ENCODE measurements at regions not wholly inside any gene's neighbourhood (a gene's known extent, or its start where the extent isn't known, plus 50 kb on each side); places are given as distances from the start of the nearest gene placed in this dataset.

- TF ChIP-seq CTCF (IDR thresholded peaks at IDR 0.05) (no peak), POLR2A (IDR thresholded peaks at IDR 0.05) (no peak)
These were observed 79.2 kb upstream of the EFHC2 start for GRCh38 chrX:44422631-44423030.
